AG09309 (cell line): ENCODE measurements at regions not wholly inside any gene's neighbourhood (a gene's known extent, or its start where the extent isn't known, plus 50 kb on each side); places are given as distances from the start of the nearest gene placed in this dataset.
"Not testable (repeated sequence)": the region's sequence is repeated elsewhere in the genome, so short reads cannot be mapped to it uniquely, and the experiment has no call there.

Experiments used
- DNase-seq: peaks from one replicate; pipeline ENCODE4 v3.0.0-alpha.2; 2010; ENCODE audit warnings: low read depth
- H3K4me3 ChIP-seq: 2 replicates; pipeline ENCODE4 v1.5.1; 2011; ENCODE audit warnings: mild to moderate bottlenecking, low read depth, low read length, moderate library complexity; ENCODE audit not compliant: control insufficient read depth
- CTCF ChIP-seq: IDR thresholded peaks from 2 replicates; pipeline ENCODE4 v1.5.1; 2011; ENCODE audit warnings: mild to moderate bottlenecking, low read depth, low read length, inconsistent platforms; ENCODE audit not compliant: insufficient read depth, control insufficient read depth; ENCODE audit errors: missing control alignments

- no peak for DNase-seq
- no peak overlapping the region for H3K4me3 ChIP-seq
- no peak for TF ChIP-seq CTCF
These were observed 61.1 kb upstream of the SLC35C1 start for GRCh38 chr11:45743556-45744468.

GRCh38 chr11:45741582-45741981, 63.4 kb upstream of the SLC35C1 start:
- no peak overlapping the region for H3K4me3 ChIP-seq
- TF ChIP-seq CTCF = no peak
- no peak for DNase-seq

- no peak for TF ChIP-seq CTCF
- DNase-seq = no peak
These were observed 63.9 kb upstream of the SLC35C1 start for GRCh38 chr11:45741032-45741431.

GRCh38 chr11:45739866-45740265, 65.1 kb upstream of the SLC35C1 start:
- no peak for TF ChIP-seq CTCF

More at GRCh38 chr11:45741032-45741431, 63.9 kb upstream of the SLC35C1 start:
- no peak overlapping the region for H3K4me3 ChIP-seq

GRCh38 chr11:45739071-45739470, 65.9 kb upstream of the SLC35C1 start:
- not testable (repeated sequence) for H3K4me3 ChIP-seq, DNase-seq

More at GRCh38 chr11:45739866-45740265, 65.1 kb upstream of the SLC35C1 start:
- H3K4me3 ChIP-seq = no peak overlapping the region
- DNase-seq = no peak

- DNase-seq = not testable (repeated sequence)
These were observed 66.8 kb upstream of the SLC35C1 start for GRCh38 chr11:45738194-45738593.

GRCh38 chr11:45737056-45737455, 67.9 kb upstream of the SLC35C1 start:
- DNase-seq = peak; percentile 11

More at GRCh38 chr11:45738194-45738593, 66.8 kb upstream of the SLC35C1 start:
- H3K4me3 ChIP-seq = not testable (repeated sequence)

More at GRCh38 chr11:45737056-45737455, 67.9 kb upstream of the SLC35C1 start:
- H3K4me3 ChIP-seq = no peak overlapping the region
- TF ChIP-seq CTCF = no peak
